Bronchial epithelial cell (primary cell): ENCODE measurements at regions not wholly inside any gene's neighbourhood (a gene's known extent, or its start where the extent isn't known, plus 50 kb on each side); places are given as distances from the start of the nearest gene placed in this dataset.
"Not testable (repeated sequence)": the region's sequence is repeated elsewhere in the genome, so short reads cannot be mapped to it uniquely, and the experiment has no call there.

Source experiments
- DNase-seq: peaks from one replicate; pipeline ENCODE4 v3.0.0-alpha.2; 2010; ENCODE audit warnings: low read depth
- FAIRE-seq: peaks from 2 replicates; lab custom pipeline; 2011; peaks lifted over from hg19 to GRCh38; lab: Jason Lieb, UNC
- H3K27me3 ChIP-seq: 2 replicates; pipeline ENCODE4 v1.5.1; 2011; ENCODE audit warnings: low read length; ENCODE audit not compliant: control insufficient read depth, insufficient read depth
- H3K36me3 ChIP-seq: 2 replicates; pipeline ENCODE4 v1.5.1; 2011; ENCODE audit warnings: low read length; ENCODE audit not compliant: control insufficient read depth, insufficient read depth
- H3K4me3 ChIP-seq: 2 replicates; pipeline ENCODE4 v1.5.1; 2011; ENCODE audit warnings: mild to moderate bottlenecking, low read depth, low read length, control low read depth
- CTCF ChIP-seq: IDR thresholded peaks from 2 replicates; pipeline ENCODE4 v1.5.1; 2011; ENCODE audit warnings: mild to moderate bottlenecking, moderate library complexity, low read length, control low read depth, inconsistent platforms; ENCODE audit not compliant: insufficient read depth, severe bottlenecking

- no peak for FAIRE-seq
- Histone ChIP-seq H3K27me3 (no peaks in the 10 kb centered on the region), H3K4me3 (no peak overlapping the region), H3K36me3 (no peaks in the 10 kb centered on the region)
- TF ChIP-seq CTCF = no peak
- DNase-seq = no peak
Observed at GRCh38 chr2:152254486-152254885, 78.9 kb upstream of the STAM2 start.

GRCh38 chr2:152254976-152255375, 79.4 kb upstream of the STAM2 start:
- H3K4me3 ChIP-seq = no peak overlapping the region
- no peaks in the 10 kb centered on the region for H3K36me3 ChIP-seq
- TF ChIP-seq CTCF = no peak
- no peaks in the 10 kb centered on the region for H3K27me3 ChIP-seq
- FAIRE-seq (no peak), DNase-seq (no peak)

- FAIRE-seq (no peak), DNase-seq (no peak)
- Histone ChIP-seq H3K27me3 (no peaks in the 10 kb centered on the region), H3K36me3 (no peaks in the 10 kb centered on the region), H3K4me3 (no peak overlapping the region)
- no peak for TF ChIP-seq CTCF
Observed at GRCh38 chr2:152255918-152256317, 79.1 kb upstream of the FMNL2 start.

- Histone ChIP-seq H3K4me3 (no peak overlapping the region), H3K27me3 (no peaks in the 10 kb centered on the region), H3K36me3 (no peaks in the 10 kb centered on the region)
- FAIRE-seq (no peak), DNase-seq (no peak)
- TF ChIP-seq CTCF = no peak
Observed at GRCh38 chr2:152260939-152261338, 74.0 kb upstream of the FMNL2 start.

- no peak for TF ChIP-seq CTCF
- no peak for DNase-seq
- Histone ChIP-seq H3K27me3 (no peaks in the 10 kb centered on the region), H3K36me3 (no peaks in the 10 kb centered on the region), H3K4me3 (no peak overlapping the region)
- FAIRE-seq = no peak
Observed at GRCh38 chr2:152263911-152264310, 71.1 kb upstream of the FMNL2 start.

- H3K36me3 ChIP-seq, H3K27me3 ChIP-seq, DNase-seq, FAIRE-seq, H3K4me3 ChIP-seq: not testable (repeated sequence)
Observed at GRCh38 chr2:152273732-152274260, 61.2 kb upstream of the FMNL2 start.

GRCh38 chr2:152277896-152278295, 57.1 kb upstream of the FMNL2 start:
- not testable (repeated sequence) for H3K4me3 ChIP-seq, H3K36me3 ChIP-seq, FAIRE-seq, DNase-seq, H3K27me3 ChIP-seq
